NCI-H69 (cell line): ENCODE measurements at regions not wholly inside any gene's neighbourhood (a gene's known extent, or its start where the extent isn't known, plus 50 kb on each side); places are given as distances from the start of the nearest gene placed in this dataset.

Experiments
- DNase-seq: peaks from one replicate; lab custom pipeline; 2025; lab: John Stamatoyannopoulos, UW

- no peak for DNase-seq
Measured at GRCh38 chr2:7887441-7887840, 794.4 kb upstream of the ID2 start.

GRCh38 chr2:7888876-7889275 is 793.0 kb upstream of the ID2 start:
- no peak for DNase-seq

- DNase-seq = no peak
Measured at GRCh38 chr2:7891312-7891711, 790.5 kb upstream of the ID2 start.

GRCh38 chr2:7895289-7895688 is 786.6 kb upstream of the ID2 start:
- no peak for DNase-seq

- DNase-seq = no peak
Measured at GRCh38 chr2:7896940-7897487, 784.8 kb upstream of the ID2 start.

- DNase-seq = peak; percentile 93
Measured at GRCh38 chr2:7899241-7899640, 782.6 kb upstream of the ID2 start.

GRCh38 chr2:7899923-7900322 is 781.9 kb upstream of the ID2 start:
- DNase-seq = peak; percentile 75

GRCh38 chr2:7900593-7900992 is 781.3 kb upstream of the ID2 start:
- peak; percentile 28 for DNase-seq

GRCh38 chr2:7902251-7902765 is 779.5 kb upstream of the ID2 start:
- no peak for DNase-seq

- no peak for DNase-seq
Measured at GRCh38 chr2:7904319-7904718, 777.5 kb upstream of the ID2 start.

- peak; percentile 88 for DNase-seq
Measured at GRCh38 chr2:7905756-7906155, 776.1 kb upstream of the ID2 start.

- DNase-seq = peak; percentile 68
Measured at GRCh38 chr2:7906431-7906830, 775.4 kb upstream of the ID2 start.

GRCh38 chr2:7907041-7907440 is 774.8 kb upstream of the ID2 start:
- DNase-seq = no peak

GRCh38 chr2:7910752-7911151 is 771.1 kb upstream of the ID2 start:
- no peak for DNase-seq

- no peak for DNase-seq
Measured at GRCh38 chr2:7911196-7911595, 770.7 kb upstream of the ID2 start.

- DNase-seq = no peak
Measured at GRCh38 chr2:7913974-7914373, 767.9 kb upstream of the ID2 start.

GRCh38 chr2:7915302-7916091 is 766.4 kb upstream of the ID2 start:
- DNase-seq = no peak

GRCh38 chr2:7916670-7917069 is 765.2 kb upstream of the ID2 start:
- no peak for DNase-seq

GRCh38 chr2:7919510-7919909 is 762.3 kb upstream of the ID2 start:
- DNase-seq = no peak

GRCh38 chr2:7924023-7924762 is 757.7 kb upstream of the ID2 start:
- DNase-seq = no peak

- no peak for DNase-seq
Measured at GRCh38 chr2:7925506-7925905, 756.4 kb upstream of the ID2 start.

- DNase-seq = no peak
Measured at GRCh38 chr2:7927691-7928090, 754.2 kb upstream of the ID2 start.

GRCh38 chr2:7929281-7929680 is 752.6 kb upstream of the ID2 start:
- DNase-seq = peak; percentile 2
